Esophagus squamous epithelium (tissue), 5 donors: ENCODE measurements at regions not wholly inside any gene's neighbourhood (a gene's known extent, or its start where the extent isn't known, plus 50 kb on each side); places are given as distances from the start of the nearest gene placed in this dataset.

ENCODE experiments used
- DNase-seq: peaks from one replicate; lab custom pipeline; 2025; lab: John Stamatoyannopoulos, UW
- H3K27ac ChIP-seq, 4 donors: fragments of 200-600 bp; sonication (generic); one replicate each; pipeline ENCODE4 v1.5.1; 2016 to 2019; ENCODE audit warnings: mild to moderate bottlenecking in 1 of 4
- H3K27me3 ChIP-seq, 4 donors: fragments of 200-600 bp; sonication (generic); 1 replicate in 3 of 4; 2 replicates in 1 of 4; pipeline versions ENCODE4 v1.5.1 to v1.6.0; 2017 to 2021; ENCODE audit warnings: antibody characterized with exemption in 1 of 4
- H3K36me3 ChIP-seq, 3 donors: fragments of 200-600 bp; sonication (generic); one replicate each; pipeline ENCODE4 v1.5.1; 2016 to 2019
- H3K4me1 ChIP-seq, 3 donors: fragments of 200-600 bp; sonication (generic); one replicate each; pipeline ENCODE4 v1.5.1; 2017 to 2019
- H3K4me3 ChIP-seq, 4 donors: fragments of 200-600 bp; sonication (generic); 1 replicate in 3 of 4; 2 replicates in 1 of 4; pipeline ENCODE4 v1.5.1; 2016 to 2019; ENCODE audit warnings: mild to moderate bottlenecking in 2 of 4, moderate library complexity in 1 of 4
- H3K9me3 ChIP-seq, 3 donors: fragments of 200-600 bp; sonication (generic); one replicate each; pipeline ENCODE4 v1.5.1; 2016 to 2019
- CTCF ChIP-seq, 6 experiments: fragments of 450-650 bp in 4 of 6; fragments of 200-600 bp in 2 of 6; sonication (generic) in 2 of 6; IDR thresholded peaks; one replicate each; pipeline ENCODE4 v1.5.1; 2016 to 2019; ENCODE audit warnings: antibody characterized with exemption in 6 of 6, mild to moderate bottlenecking in 4 of 6, moderate library complexity in 4 of 6
- POLR2A ChIP-seq, 4 donors: fragments of 450-650 bp; IDR thresholded peaks; one replicate each; pipeline ENCODE4 v1.6.1; 2017; ENCODE audit warnings: antibody characterized with exemption in 4 of 4, mild to moderate bottlenecking in 4 of 4, moderate library complexity in 3 of 4
- WGBS, 2 donors: methylation state at CpG; one replicate each; pipeline ENCODE4 v1.1.5; 2018; 5-methylcytosine and 5-hydroxymethylcytosine counted together
- intact Hi-C: fragments of 100-400 bp; cut with DNase I; formaldehyde crosslinking; loops from one replicate; pipeline ENCODE4 v1.15.0; 2022
- donor health status: DM: yes; HTN: yes; CAD: no.

GRCh38 chr6:94680669-94681212 lies 896.6 kb upstream of the MANEA start:
- Histone ChIP-seq H3K36me3 (no peaks in the 10 kb centered on the region), H3K27me3 (no peaks in the 10 kb centered on the region), H3K9me3 (no peaks in the 10 kb centered on the region), H3K27ac (no peak overlapping the region), H3K4me3 (no peak overlapping the region), H3K4me1 (no peaks in the 10 kb centered on the region)
- WGBS, 2 donors = 79 to 91% methylated on average over 1 of the region's 1 CpG
- no peak for TF ChIP-seq CTCF (IDR thresholded peaks at IDR 0.05)
- TF ChIP-seq POLR2A (IDR thresholded peaks at IDR 0.05) = no peak
- DNase-seq = no peak
- intact Hi-C loops = no loop called here

GRCh38 chr6:94673251-94673650 lies 904.1 kb upstream of the MANEA start:
- WGBS, 2 donors = 45 to 53% methylated on average over 1 of the region's 1 CpG
- intact Hi-C loops = no loop called here
- no peak for TF ChIP-seq CTCF (IDR thresholded peaks at IDR 0.05)
- TF ChIP-seq POLR2A (IDR thresholded peaks at IDR 0.05) = no peak

GRCh38 chr6:94670017-94670416 lies 907.3 kb upstream of the MANEA start:
- TF ChIP-seq CTCF (IDR thresholded peaks at IDR 0.05) (no peak), POLR2A (IDR thresholded peaks at IDR 0.05) (no peak)
- Histone ChIP-seq H3K36me3 (no peaks in the 10 kb centered on the region), H3K4me3 (no peak overlapping the region), H3K27ac (no peak overlapping the region), H3K27me3 (no peaks in the 10 kb centered on the region), H3K4me1 (no peaks in the 10 kb centered on the region), H3K9me3 (peaks cover 0 to 10% (median 4%) of the 10 kb centered on the region in 3 donors)
- intact Hi-C loops = no loop called here
- 53 to 70% methylated on average over 3 of the region's 3 CpGs for WGBS, 2 donors
- DNase-seq = no peak

More at GRCh38 chr6:94673251-94673650, 904.1 kb upstream of the MANEA start:
- H3K9me3 ChIP-seq = peaks cover 0 to 10% (median 4%) of the 10 kb centered on the region in 3 donors
- H3K27ac ChIP-seq = no peak overlapping the region
- no peaks in the 10 kb centered on the region for H3K4me1 ChIP-seq
- DNase-seq = no peak
- H3K36me3 ChIP-seq = no peaks in the 10 kb centered on the region
- H3K27me3 ChIP-seq = no peaks in the 10 kb centered on the region
- no peak overlapping the region for H3K4me3 ChIP-seq

- DNase-seq = no peak
- TF ChIP-seq POLR2A (IDR thresholded peaks at IDR 0.05) (no peak), CTCF (IDR thresholded peaks at IDR 0.05) (no peak)
- no peaks in the 10 kb centered on the region for H3K27me3 ChIP-seq
- no peaks in the 10 kb centered on the region for H3K4me1 ChIP-seq
- intact Hi-C loops = no loop called here
- H3K36me3 ChIP-seq = no peaks in the 10 kb centered on the region
- H3K4me3 ChIP-seq = no peak overlapping the region
- peaks cover 0 to 10% (median 4%) of the 10 kb centered on the region in 3 donors for H3K9me3 ChIP-seq
- no peak overlapping the region for H3K27ac ChIP-seq
Measured at GRCh38 chr6:94668876-94669275, 908.5 kb upstream of the MANEA start.

GRCh38 chr6:94658929-94659328 lies 918.4 kb upstream of the MANEA start:
- WGBS, 2 donors = 64 to 83% methylated on average over 4 of the region's 4 CpGs
- Histone ChIP-seq H3K27me3 (no peaks in the 10 kb centered on the region), H3K4me1 (no peaks in the 10 kb centered on the region), H3K27ac (no peak overlapping the region), H3K36me3 (no peaks in the 10 kb centered on the region), H3K9me3 (peaks cover 0 to 13% (median 9%) of the 10 kb centered on the region in 3 donors), H3K4me3 (no peak overlapping the region)
- TF ChIP-seq POLR2A (IDR thresholded peaks at IDR 0.05) (no peak), CTCF (IDR thresholded peaks at IDR 0.05) (no peak)
- DNase-seq = no peak
- intact Hi-C loops = no loop called here
